GM21737 (cell line): ENCODE measurements at regions not wholly inside any gene's neighbourhood (a gene's known extent, or its start where the extent isn't known, plus 50 kb on each side); places are given as distances from the start of the nearest gene placed in this dataset.

Source experiments
- ATAC-seq: cut with Tn5 transposase; IDR thresholded peaks from one replicate; pipeline ENCODE4 v1.9.1; 2021; ENCODE audit warnings: mild to moderate bottlenecking, moderate library complexity; ENCODE audit not compliant: unreplicated experiment

GRCh38 chr10:33524041-33524440 lies 189.6 kb upstream of the NRP1 start:
- no peak for ATAC-seq

- ATAC-seq = no peak
Measured at GRCh38 chr10:33523236-33523792, 188.8 kb upstream of the NRP1 start.

GRCh38 chr10:33521904-33522303 lies 187.4 kb upstream of the NRP1 start:
- ATAC-seq = no peak

- ATAC-seq = no peak
Measured at GRCh38 chr10:33521062-33521461, 186.6 kb upstream of the NRP1 start.

GRCh38 chr10:33520223-33520622 lies 185.8 kb upstream of the NRP1 start:
- no peak for ATAC-seq

GRCh38 chr10:33519130-33519860 lies 184.8 kb upstream of the NRP1 start:
- ATAC-seq = no peak

GRCh38 chr10:33510206-33510605 lies 175.7 kb upstream of the NRP1 start:
- ATAC-seq = no peak

GRCh38 chr10:33509231-33509831 lies 174.9 kb upstream of the NRP1 start:
- ATAC-seq = peak; percentile 78

GRCh38 chr10:33507662-33508425 lies 173.4 kb upstream of the NRP1 start:
- no peak for ATAC-seq

GRCh38 chr10:33506838-33507661 lies 172.6 kb upstream of the NRP1 start:
- ATAC-seq = peak; percentile 73

- no peak for ATAC-seq
Measured at GRCh38 chr10:33506391-33506790, 171.9 kb upstream of the NRP1 start.

GRCh38 chr10:33501161-33501560 lies 166.7 kb upstream of the NRP1 start:
- no peak for ATAC-seq

GRCh38 chr10:33498391-33498891 lies 164.0 kb upstream of the NRP1 start:
- no peak for ATAC-seq

GRCh38 chr10:33497338-33497737 lies 162.9 kb upstream of the NRP1 start:
- ATAC-seq = no peak

- ATAC-seq = no peak
Measured at GRCh38 chr10:33496096-33496495, 161.6 kb upstream of the NRP1 start.

- no peak for ATAC-seq
Measured at GRCh38 chr10:33494694-33495265, 160.3 kb upstream of the NRP1 start.

GRCh38 chr10:33493978-33494377 lies 159.5 kb upstream of the NRP1 start:
- no peak for ATAC-seq

GRCh38 chr10:33493497-33493896 lies 159.0 kb upstream of the NRP1 start:
- ATAC-seq = no peak

GRCh38 chr10:33492701-33493345 lies 158.4 kb upstream of the NRP1 start:
- ATAC-seq = no peak
